ENCODE measurements at regions not wholly inside any gene's neighbourhood (a gene's known extent, or its start where the extent isn't known, plus 50 kb on each side); places are given as distances from the start of the nearest gene placed in this dataset.

GRCh38 chr2:195414537-195415100 is 242.4 kb upstream of the SLC39A10 start:
- no peaks in the 10 kb centered on the region for H3K27me3 ChIP-seq (replicated peaks; ENCODE audit: control insufficient read depth, insufficient read depth, low read length)
- no peak overlapping the region for H3K4me3 ChIP-seq (ENCODE audit: low read depth, low read length)
- intact Hi-C loops (cut with micrococcal nuclease; ENCODE audit: unreplicated experiment) = no loop called here
- H3K4me1 ChIP-seq = no peaks in the 10 kb centered on the region
- H3K27ac Mint-ChIP-seq (ENCODE audit: unreplicated experiment) = no peak overlapping the region
- H3K4me3 Mint-ChIP-seq (ENCODE audit: unreplicated experiment) = no peak overlapping the region
- POLR2A ChIA-PET = no interaction called here
- no peaks in the 10 kb centered on the region for H3K4me1 Mint-ChIP-seq (ENCODE audit: low read depth, unreplicated experiment)
- no peaks in the 10 kb centered on the region for H3K27me3 Mint-ChIP-seq (ENCODE audit: insufficient read depth, unreplicated experiment)
- BruUV-seq (replicated peaks) = no TSS peak
- no peaks in the 10 kb centered on the region for H3K9me3 Mint-ChIP-seq (ENCODE audit: unreplicated experiment)
- no peak for DNase-seq
- no peaks in the 10 kb centered on the region for H3K36me3 ChIP-seq (ENCODE audit: control insufficient read depth, insufficient read depth, low read length)
- no peak for TF ChIP-seq CTCF (IDR thresholded peaks at IDR 0.05; ENCODE audit: insufficient read depth in 1 of 2, low read depth in 1 of 2, low read length in 1 of 2, severe bottlenecking in 1 of 2, unreplicated experiment in 1 of 2)
- CTCF ChIA-PET = no interaction called here
- no peaks in the 10 kb centered on the region for H3K36me3 Mint-ChIP-seq (ENCODE audit: insufficient read depth, unreplicated experiment)
- no peaks in the 10 kb centered on the region for H3K9me3 ChIP-seq

GRCh38 chr2:195413944-195414343 is 243.1 kb upstream of the SLC39A10 start:
- H3K4me1 ChIP-seq = no peaks in the 10 kb centered on the region
- Mint-ChIP-seq H3K27ac (ENCODE audit: unreplicated experiment) (no peak overlapping the region), H3K9me3 (ENCODE audit: unreplicated experiment) (no peaks in the 10 kb centered on the region), H3K4me1 (ENCODE audit: low read depth, unreplicated experiment) (no peaks in the 10 kb centered on the region), H3K4me3 (ENCODE audit: unreplicated experiment) (no peak overlapping the region), H3K36me3 (ENCODE audit: insufficient read depth, unreplicated experiment) (no peaks in the 10 kb centered on the region), H3K27me3 (ENCODE audit: insufficient read depth, unreplicated experiment) (no peaks in the 10 kb centered on the region)
- intact Hi-C loops (cut with micrococcal nuclease; ENCODE audit: unreplicated experiment) = no loop called here
- H3K27me3 ChIP-seq (replicated peaks; ENCODE audit: control insufficient read depth, insufficient read depth, low read length) = no peaks in the 10 kb centered on the region
- no TSS peak for BruUV-seq (replicated peaks)
- DNase-seq = no peak
- ChIA-PET POLR2A (no interaction called here), CTCF (no interaction called here)
- H3K9me3 ChIP-seq = no peaks in the 10 kb centered on the region
- TF ChIP-seq CTCF (IDR thresholded peaks at IDR 0.05; ENCODE audit: insufficient read depth in 1 of 2, low read depth in 1 of 2, low read length in 1 of 2, severe bottlenecking in 1 of 2, unreplicated experiment in 1 of 2) = no peak
- H3K36me3 ChIP-seq (ENCODE audit: control insufficient read depth, insufficient read depth, low read length) = no peaks in the 10 kb centered on the region
- no peak overlapping the region for H3K4me3 ChIP-seq (ENCODE audit: low read depth, low read length)

GRCh38 chr2:195413422-195413821 is 243.6 kb upstream of the SLC39A10 start:
- DNase-seq = no peak
- TF ChIP-seq CTCF (IDR thresholded peaks at IDR 0.05; ENCODE audit: insufficient read depth in 1 of 2, low read depth in 1 of 2, low read length in 1 of 2, severe bottlenecking in 1 of 2, unreplicated experiment in 1 of 2) = no peak
- no peaks in the 10 kb centered on the region for H3K27me3 ChIP-seq (replicated peaks; ENCODE audit: control insufficient read depth, insufficient read depth, low read length)
- H3K4me3 Mint-ChIP-seq (ENCODE audit: unreplicated experiment) = no peak overlapping the region
- no peaks in the 10 kb centered on the region for H3K27me3 Mint-ChIP-seq (ENCODE audit: insufficient read depth, unreplicated experiment)
- H3K9me3 Mint-ChIP-seq (ENCODE audit: unreplicated experiment) = no peaks in the 10 kb centered on the region
- ChIA-PET POLR2A (no interaction called here), CTCF (no interaction called here)
- intact Hi-C loops (cut with micrococcal nuclease; ENCODE audit: unreplicated experiment) = no loop called here
- no peaks in the 10 kb centered on the region for H3K36me3 Mint-ChIP-seq (ENCODE audit: insufficient read depth, unreplicated experiment)
- no peaks in the 10 kb centered on the region for H3K4me1 Mint-ChIP-seq (ENCODE audit: low read depth, unreplicated experiment)
- no peaks in the 10 kb centered on the region for H3K36me3 ChIP-seq (ENCODE audit: control insufficient read depth, insufficient read depth, low read length)
- BruUV-seq (replicated peaks) = no TSS peak
- H3K9me3 ChIP-seq = no peaks in the 10 kb centered on the region
- H3K27ac Mint-ChIP-seq (ENCODE audit: unreplicated experiment) = no peak overlapping the region
- H3K4me3 ChIP-seq (ENCODE audit: low read depth, low read length) = no peak overlapping the region
- no peaks in the 10 kb centered on the region for H3K4me1 ChIP-seq
